H1 (cell line): ENCODE measurements at regions not wholly inside any gene's neighbourhood (a gene's known extent, or its start where the extent isn't known, plus 50 kb on each side); places are given as distances from the start of the nearest gene placed in this dataset.
"Not testable (repeated sequence)": the region's sequence is repeated elsewhere in the genome, so short reads cannot be mapped to it uniquely, and the experiment has no call there.

Experiments used
- ATF2 ChIP-seq: IDR thresholded peaks from 2 replicates; pipeline ENCODE4 v1.6.1; 2012; ENCODE audit warnings: low read length, inconsistent platforms
- CBX8 ChIP-seq: fragments of 300-800, 300-1000 bp; sonication (generic); IDR thresholded peaks from 2 replicates; pipeline ENCODE4 v1.7.1; 2016; ENCODE audit warnings: low read depth, low read length, borderline replicate concordance
- CTCF ChIP-seq, 3 experiments: IDR thresholded peaks; 1 replicate in 2 of 3; 2 replicates in 1 of 3; pipeline versions ENCODE4 v1.5.1 to v1.6.1; 2011; ENCODE audit warnings: low read length in 3 of 3, mild to moderate bottlenecking in 3 of 3, inconsistent platforms in 2 of 3, low read depth in 1 of 3, moderate library complexity in 1 of 3; ENCODE audit not compliant: insufficient read depth in 1 of 3; ENCODE audit errors: control extremely low read depth in 1 of 3
- EGR1 ChIP-seq: IDR thresholded peaks from 2 replicates; pipeline ENCODE4 v1.6.1; 2011; ENCODE audit warnings: low read depth, low read length, borderline replicate concordance
- EZH2 ChIP-seq: fragments of 200-600 bp; sonication (generic); IDR thresholded peaks from 2 replicates; pipeline ENCODE4 v1.7.1; 2012; ENCODE audit warnings: low read depth, mild to moderate bottlenecking, moderate library complexity, low read length, inconsistent platforms; ENCODE audit not compliant: severe bottlenecking
- HDAC6 ChIP-seq: IDR thresholded peaks from one replicate; pipeline ENCODE4 v1.7.1; 2012; ENCODE audit warnings: low read depth, mild to moderate bottlenecking, inconsistent platforms, low read length, moderate library complexity
- POLR2A ChIP-seq, 2 experiments: IDR thresholded peaks; 1 replicate in 1 of 2; 2 replicates in 1 of 2; pipeline ENCODE4 v1.6.1; 2011; ENCODE audit warnings: low read depth in 2 of 2, low read length in 2 of 2, mild to moderate bottlenecking in 2 of 2; ENCODE audit errors: control extremely low read depth in 1 of 2
- POLR2AphosphoS5 ChIP-seq: IDR thresholded peaks from 2 replicates; pipeline ENCODE4 v1.6.1; 2011; ENCODE audit warnings: low read depth, low read length
- RAD21 ChIP-seq, 2 experiments: IDR thresholded peaks in 1 of 2; conservative IDR thresholded peaks in 1 of 2; 2 replicates each; pipeline ENCODE4 v1.6.1; 2011; ENCODE audit warnings: low read depth in 2 of 2, low read length in 2 of 2, improper control_type of control experiment in 1 of 2, inconsistent platforms in 1 of 2, mild to moderate bottlenecking in 1 of 2, moderate library complexity in 1 of 2
- TEAD4 ChIP-seq: IDR thresholded peaks from 2 replicates; pipeline ENCODE4 v1.6.1; 2012; ENCODE audit warnings: low read depth, low read length, inconsistent platforms, mixed read lengths
- TF ChIP-seq, protein P1 (sequence below): IDR thresholded peaks from 2 replicates; pipeline ENCODE4 v1.6.1; 2012; ENCODE audit warnings: inconsistent platforms

GRCh38 chr4:101694403-101694802 lies 96.1 kb upstream of the BANK1 start:
- not testable (repeated sequence) for TF ChIP-seq CTCF (IDR thresholded peaks at IDR 0.05; ENCODE audit: control extremely low read depth in 1 of 3, insufficient read depth in 1 of 3, low read depth in 1 of 3, low read length in 3 of 3); RAD21 (IDR thresholded peaks at IDR 0.05 in 1 of 2, conservative IDR thresholded peaks at IDR 0.05 in 1 of 2; ENCODE audit: low read depth in 2 of 2, low read length in 2 of 2); POLR2AphosphoS5; EZH2; TEAD4; POLR2A (IDR thresholded peaks at IDR 0.05; ENCODE audit: control extremely low read depth in 1 of 2, low read depth in 2 of 2, low read length in 2 of 2); HDAC6; ATF2; EGR1; CBX8
- TF ChIP-seq, protein P1, sequence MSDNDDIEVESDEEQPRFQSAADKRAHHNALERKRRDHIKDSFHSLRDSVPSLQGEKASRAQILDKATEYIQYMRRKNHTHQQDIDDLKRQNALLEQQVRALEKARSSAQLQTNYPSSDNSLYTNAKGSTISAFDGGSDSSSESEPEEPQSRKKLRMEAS: not testable (repeated sequence)
